GM06990 (cell line): ENCODE measurements at regions not wholly inside any gene's neighbourhood (a gene's known extent, or its start where the extent isn't known, plus 50 kb on each side); places are given as distances from the start of the nearest gene placed in this dataset.
"Not testable (repeated sequence)": the region's sequence is repeated elsewhere in the genome, so short reads cannot be mapped to it uniquely, and the experiment has no call there.

Experiments used
- DNase-seq: peaks from one replicate; pipeline ENCODE4 v3.0.0-alpha.2; 2011; ENCODE audit not compliant: insufficient read length; ENCODE audit errors: extremely low read depth
- H3K27me3 ChIP-seq: replicated peaks from 2 replicates; pipeline ENCODE4 v1.6.0; 2011; ENCODE audit warnings: low read length; ENCODE audit not compliant: control insufficient read depth, insufficient read depth
- H3K36me3 ChIP-seq: 2 replicates; pipeline ENCODE4 v1.5.1; 2011; ENCODE audit warnings: low read length; ENCODE audit not compliant: control insufficient read depth, insufficient read depth
- H3K4me3 ChIP-seq: replicated peaks from 2 replicates; pipeline ENCODE4 v1.5.1; 2011; ENCODE audit warnings: low read depth, mild to moderate bottlenecking, control low read depth, low read length
- CTCF ChIP-seq: IDR thresholded peaks from 2 replicates; pipeline ENCODE4 v1.5.1; 2011; ENCODE audit warnings: low read length, control low read depth, mild to moderate bottlenecking, inconsistent platforms; ENCODE audit not compliant: insufficient read depth, poor library complexity, severe bottlenecking

DNA sequence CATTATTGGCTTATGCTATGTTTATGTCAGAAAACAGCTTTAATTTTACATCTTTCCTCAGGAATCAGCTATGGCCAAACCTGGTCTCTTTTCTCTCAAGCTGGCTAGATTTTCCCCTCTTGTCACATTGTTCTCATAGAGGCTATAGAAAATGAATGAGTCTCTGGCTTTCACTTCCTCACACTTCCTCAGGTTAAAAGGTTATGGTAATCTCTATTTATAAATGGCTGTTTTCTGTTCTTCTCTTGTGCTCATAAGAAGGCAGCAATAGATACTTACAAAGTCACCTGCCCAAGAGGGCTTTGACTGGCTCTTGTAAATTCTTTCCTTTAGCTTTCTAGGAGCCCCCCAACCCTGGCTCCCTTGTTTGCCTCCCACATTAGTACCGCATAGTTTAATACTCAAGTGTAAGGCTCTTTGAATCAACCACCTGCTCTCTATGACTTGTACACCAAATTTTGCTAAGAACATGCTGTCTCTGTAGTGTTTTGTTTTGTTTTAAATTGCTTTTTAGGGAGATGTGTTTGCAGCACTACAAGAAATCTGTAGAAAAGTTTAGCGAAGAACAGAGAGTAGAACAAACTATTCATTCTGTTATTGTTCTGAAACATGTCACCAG is 897.4 kb upstream of the CITED2 start:
- Histone ChIP-seq H3K36me3 (no peaks in the 10 kb centered on the region), H3K4me3 (no peak overlapping the region), H3K27me3 (no peaks in the 10 kb centered on the region)
- peak; percentile 24 for DNase-seq
- no peak for TF ChIP-seq CTCF

GRCh38 chr6:140269591-140270165 is 895.2 kb upstream of the CITED2 start:
- Histone ChIP-seq H3K4me3 (no peak overlapping the region), H3K36me3 (no peaks in the 10 kb centered on the region), H3K27me3 (no peaks in the 10 kb centered on the region)
- no peak for TF ChIP-seq CTCF
- no peak for DNase-seq

DNA sequence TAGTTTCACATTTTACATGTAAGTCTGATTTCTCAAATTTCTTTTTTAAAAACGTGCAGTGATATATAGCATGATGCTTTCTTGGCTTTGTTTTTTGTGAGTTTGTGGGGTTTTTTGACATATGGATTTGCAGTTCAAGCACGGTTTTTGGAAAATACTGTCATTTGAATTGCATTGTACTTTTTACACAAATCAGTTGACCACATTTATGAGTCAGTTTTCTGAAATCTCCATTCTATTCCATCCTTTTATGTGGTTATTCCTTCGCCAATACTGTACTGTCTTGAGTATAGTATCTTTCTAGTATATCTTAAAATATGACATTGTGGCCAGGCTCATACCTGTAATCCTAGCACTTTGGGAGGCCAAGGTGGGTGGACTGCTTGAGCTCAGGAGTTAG is 890.0 kb upstream of the CITED2 start:
- Histone ChIP-seq H3K36me3 (no peaks in the 10 kb centered on the region), H3K4me3 (no peak overlapping the region), H3K27me3 (no peaks in the 10 kb centered on the region)
- no peak for TF ChIP-seq CTCF
- DNase-seq = no peak

DNA sequence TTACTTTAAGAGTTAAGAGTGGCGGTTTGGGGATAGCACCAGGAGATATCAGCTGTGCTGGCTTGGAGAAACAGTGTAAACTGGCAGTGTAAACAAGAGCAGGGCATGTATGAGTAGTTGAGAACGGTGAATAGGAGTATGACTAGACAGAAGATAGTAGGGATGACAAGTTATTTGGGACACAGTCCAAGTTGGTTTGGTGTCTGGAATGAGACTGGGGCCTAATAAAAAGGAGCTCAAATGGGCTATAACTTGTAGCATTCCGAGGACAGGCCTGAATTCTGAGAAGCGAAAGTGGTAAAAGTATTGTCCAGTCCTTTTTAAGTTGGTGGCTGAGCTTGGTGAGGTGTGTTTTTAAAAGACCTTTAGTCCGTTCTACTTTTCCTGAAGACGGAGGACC is 883.9 kb upstream of the CITED2 start:
- DNase-seq, H3K4me3 ChIP-seq, H3K27me3 ChIP-seq, H3K36me3 ChIP-seq: not testable (repeated sequence)

GRCh38 chr6:140256248-140256647 is 881.8 kb upstream of the CITED2 start:
- Histone ChIP-seq H3K36me3 (no peaks in the 10 kb centered on the region), H3K27me3 (no peaks in the 10 kb centered on the region), H3K4me3 (no peak overlapping the region)
- no peak for DNase-seq
- no peak for TF ChIP-seq CTCF

- no peaks in the 10 kb centered on the region for H3K27me3 ChIP-seq
- TF ChIP-seq CTCF = no peak
- no peaks in the 10 kb centered on the region for H3K36me3 ChIP-seq
- no peak overlapping the region for H3K4me3 ChIP-seq
- DNase-seq = no peak
Measured at GRCh38 chr6:140253096-140253495, 878.6 kb upstream of the CITED2 start.
